OCI-LY7 (cell line): ENCODE measurements at regions not wholly inside any gene's neighbourhood (a gene's known extent, or its start where the extent isn't known, plus 50 kb on each side); places are given as distances from the start of the nearest gene placed in this dataset.

ENCODE experiments used
- BruUV-seq: library from RNA; stranded (reverse); fragments of 400-500 nt; replicated peaks from 2 replicates; lab custom pipeline; 2021; lab: Mats Ljungman, UMichigan
- CTCF ChIA-PET: fragments of 300-600 bp; sonication (Branson Sonifier 250); formaldehyde crosslinking; loops from one replicate; lab custom pipeline; 2022; ENCODE audit warnings: antibody characterized with exemption; ENCODE audit not compliant: unreplicated experiment; lab: Charles Lee
- POLR2A ChIA-PET: fragments of 300-600 bp; sonication (Branson Sonifier 250); formaldehyde crosslinking; loops from one replicate; lab custom pipeline; 2022; ENCODE audit warnings: antibody characterized with exemption; lab: Charles Lee
- DNase-seq: peaks from one replicate; pipeline ENCODE4 v3.0.0-alpha.2; 2015; ENCODE audit warnings: low spot score
- H2AFZ ChIP-seq: fragments of 200-600 bp; sonication (generic), shearing (Covaris generic); 2 replicates; pipeline ENCODE4 v1.6.1; 2014; ENCODE audit warnings: mild to moderate bottlenecking, antibody characterized with exemption, low read length, moderate library complexity
- H3K27ac ChIP-seq: fragments of 200-600 bp; sonication (generic); 2 replicates; pipeline ENCODE4 v1.5.1; 2014; ENCODE audit warnings: mixed run types, low read depth, mild to moderate bottlenecking, moderate library complexity, low read length, inconsistent platforms; ENCODE audit not compliant: poor library complexity, severe bottlenecking
- H3K36me3 ChIP-seq: fragments of 200-600 bp; sonication (generic); 2 replicates; pipeline ENCODE4 v1.6.1; 2014; ENCODE audit warnings: mild to moderate bottlenecking, antibody characterized with exemption, low read length, moderate library complexity, mixed read lengths; ENCODE audit not compliant: insufficient read depth
- H3K4me1 ChIP-seq: fragments of 200-600 bp; sonication (generic); 2 replicates; pipeline ENCODE4 v1.5.1; 2014; ENCODE audit warnings: mild to moderate bottlenecking, low read length; ENCODE audit not compliant: insufficient read depth, poor library complexity, severe bottlenecking
- H3K4me2 ChIP-seq: fragments of 200-600 bp; sonication (generic); 2 replicates; pipeline ENCODE4 v1.6.1; 2014; ENCODE audit warnings: mild to moderate bottlenecking, low read length
- H3K4me3 ChIP-seq: fragments of 200-600 bp; sonication (generic); 2 replicates; pipeline ENCODE4 v1.5.1; 2014; ENCODE audit warnings: mild to moderate bottlenecking, low read depth, low read length; ENCODE audit not compliant: poor library complexity, severe bottlenecking
- H3K79me2 ChIP-seq: fragments of 200-600 bp; sonication (generic); 2 replicates; pipeline ENCODE4 v1.6.1; 2016; ENCODE audit warnings: low read depth, mild to moderate bottlenecking, low read length, moderate library complexity, mixed read lengths; ENCODE audit not compliant: insufficient read depth
- H3K9me2 ChIP-seq: fragments of 200-600 bp; sonication (generic); 2 replicates; pipeline ENCODE4 v1.6.1; 2016; ENCODE audit warnings: mild to moderate bottlenecking, low read length, mixed read lengths; ENCODE audit not compliant: insufficient read depth
- H3K9me3 ChIP-seq: fragments of 200-600 bp; sonication (generic); 2 replicates; pipeline ENCODE4 v1.6.1; 2014; ENCODE audit warnings: mild to moderate bottlenecking, mixed run types, low read length, mixed read lengths
- H4K20me1 ChIP-seq: fragments of 200-600 bp; sonication (generic); 2 replicates; pipeline ENCODE4 v1.6.1; 2014; ENCODE audit warnings: mild to moderate bottlenecking, antibody characterized with exemption, low read length, moderate library complexity, mixed read lengths; ENCODE audit not compliant: insufficient read depth
- EZH2phosphoT487 ChIP-seq: fragments of 200-600 bp; sonication (generic); IDR thresholded peaks from 2 replicates; pipeline ENCODE4 v1.6.1; 2018; ENCODE audit warnings: low read depth, borderline replicate concordance, mild to moderate bottlenecking, mixed run types, antibody characterized with exemption, low read length, moderate library complexity, mixed read lengths
- intact Hi-C: fragments of 100-400 bp; cut with micrococcal nuclease; formaldehyde crosslinking; loops from one replicate; pipeline ENCODE4 v1.10.0; 2022; ENCODE audit not compliant: unreplicated experiment
- TF ChIP-seq, protein P1 (sequence below): fragments of 200-600 bp; sonication (generic); conservative IDR thresholded peaks from 2 replicates; pipeline ENCODE4 v1.5.1; 2014; ENCODE audit warnings: mild to moderate bottlenecking, antibody characterized with exemption, low read length, moderate library complexity, mixed read lengths

DNA sequence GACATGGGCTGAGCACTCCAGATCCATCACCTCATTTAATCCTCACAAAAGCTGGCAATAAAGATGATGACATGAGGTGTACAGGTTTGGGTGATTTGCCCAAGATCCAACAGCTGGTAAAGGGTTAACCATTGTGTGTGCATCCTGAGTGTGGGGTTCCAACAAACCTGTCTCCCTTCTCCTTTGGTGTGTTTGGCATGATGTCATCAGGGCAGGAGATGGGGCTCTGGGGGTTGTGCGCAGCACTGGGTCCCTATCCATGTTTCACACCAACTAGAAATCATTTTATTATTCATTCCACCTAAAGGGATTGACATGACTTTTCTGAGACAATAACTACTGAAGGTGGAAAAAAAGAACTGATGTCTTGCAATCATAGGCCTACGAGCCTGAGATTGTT, 452.5 kb downstream of the SIPA1L2 start:
- DNase-seq, result no peak
- CTCF ChIA-PET, result no interaction called here
- no TSS peak for BruUV-seq
- Histone ChIP-seq H3K27ac (no peak overlapping the region), H3K36me3 (no peaks in the 10 kb centered on the region), H3K79me2 (no peaks in the 10 kb centered on the region), H3K4me1 (no peaks in the 10 kb centered on the region), H3K9me2 (no peaks in the 10 kb centered on the region), H3K4me3 (no peak overlapping the region), H3K9me3 (no peaks in the 10 kb centered on the region), H4K20me1 (no peaks in the 10 kb centered on the region), H2AFZ (no peak overlapping the region), H3K4me2 (no peak overlapping the region)
- POLR2A ChIA-PET, result no interaction called here
- TF ChIP-seq, protein P1, sequence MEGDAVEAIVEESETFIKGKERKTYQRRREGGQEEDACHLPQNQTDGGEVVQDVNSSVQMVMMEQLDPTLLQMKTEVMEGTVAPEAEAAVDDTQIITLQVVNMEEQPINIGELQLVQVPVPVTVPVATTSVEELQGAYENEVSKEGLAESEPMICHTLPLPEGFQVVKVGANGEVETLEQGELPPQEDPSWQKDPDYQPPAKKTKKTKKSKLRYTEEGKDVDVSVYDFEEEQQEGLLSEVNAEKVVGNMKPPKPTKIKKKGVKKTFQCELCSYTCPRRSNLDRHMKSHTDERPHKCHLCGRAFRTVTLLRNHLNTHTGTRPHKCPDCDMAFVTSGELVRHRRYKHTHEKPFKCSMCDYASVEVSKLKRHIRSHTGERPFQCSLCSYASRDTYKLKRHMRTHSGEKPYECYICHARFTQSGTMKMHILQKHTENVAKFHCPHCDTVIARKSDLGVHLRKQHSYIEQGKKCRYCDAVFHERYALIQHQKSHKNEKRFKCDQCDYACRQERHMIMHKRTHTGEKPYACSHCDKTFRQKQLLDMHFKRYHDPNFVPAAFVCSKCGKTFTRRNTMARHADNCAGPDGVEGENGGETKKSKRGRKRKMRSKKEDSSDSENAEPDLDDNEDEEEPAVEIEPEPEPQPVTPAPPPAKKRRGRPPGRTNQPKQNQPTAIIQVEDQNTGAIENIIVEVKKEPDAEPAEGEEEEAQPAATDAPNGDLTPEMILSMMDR, result no peak
- no peak for TF ChIP-seq EZH2phosphoT487
- intact Hi-C loops, result no loop called here

DNA sequence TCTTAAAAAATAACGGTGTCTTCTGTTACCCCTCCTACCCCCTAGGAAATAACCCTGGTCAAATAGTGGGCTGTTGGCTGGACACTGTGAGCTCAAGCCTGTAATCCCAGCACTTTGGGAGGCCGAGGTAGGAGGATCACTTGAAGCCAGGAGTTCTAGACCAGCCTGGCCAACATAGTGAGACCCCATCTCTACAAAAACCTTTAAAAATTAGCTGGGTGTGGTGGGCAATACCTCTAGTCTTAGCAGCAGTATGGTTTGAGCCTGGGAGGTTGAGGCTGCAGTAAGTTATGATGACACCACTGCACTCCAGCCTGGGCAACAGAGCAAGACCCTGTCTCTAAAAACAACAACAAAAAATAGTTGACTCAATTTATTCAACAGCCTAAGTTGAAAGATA, 453.7 kb downstream of the SIPA1L2 start:
- CTCF ChIA-PET, result no interaction called here
- no TSS peak for BruUV-seq

DNA sequence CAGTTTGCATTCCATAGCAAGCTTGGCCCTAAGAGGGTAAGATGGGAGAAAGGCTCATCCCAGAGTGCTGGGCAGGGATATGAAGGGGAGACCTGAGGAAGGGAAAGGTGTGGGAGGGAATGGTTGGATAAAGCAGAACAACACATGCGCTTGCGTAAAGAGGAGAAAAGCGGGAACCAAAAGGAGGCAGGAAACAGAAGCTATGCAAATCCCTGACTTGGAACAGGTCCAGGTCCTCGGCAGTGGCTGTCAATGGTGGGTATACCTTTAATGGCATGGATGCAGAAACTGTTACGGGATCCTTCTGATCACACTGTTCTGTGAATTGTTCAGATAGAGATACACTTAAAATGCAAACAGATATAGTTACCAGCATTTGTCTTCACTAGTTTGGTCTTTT, 455.6 kb downstream of the SIPA1L2 start:
- BruUV-seq, result no TSS peak
- Histone ChIP-seq H3K4me1 (no peaks in the 10 kb centered on the region), H3K36me3 (no peaks in the 10 kb centered on the region), H3K4me2 (no peak overlapping the region), H3K27ac (no peak overlapping the region), H3K79me2 (no peaks in the 10 kb centered on the region), H3K9me2 (no peaks in the 10 kb centered on the region), H2AFZ (no peak overlapping the region), H3K9me3 (no peaks in the 10 kb centered on the region), H3K4me3 (no peak overlapping the region), H4K20me1 (no peaks in the 10 kb centered on the region)
- no peak for DNase-seq
- ChIA-PET POLR2A (interaction anchor here (1.2 kb wide), 1 partner anchor 530 kb away, joined by 4 read pairs; no protein-coding TSS in a partner anchor), CTCF (no interaction called here)
- TF ChIP-seq EZH2phosphoT487, result no peak
- TF ChIP-seq, protein P1, result no peak
- intact Hi-C loops, result no loop called here

More for the DNA sequence above, 453.7 kb downstream of the SIPA1L2 start:
- H2AFZ ChIP-seq, result no peak overlapping the region
- no peaks in the 10 kb centered on the region for H3K36me3 ChIP-seq
- H3K79me2 ChIP-seq, result no peaks in the 10 kb centered on the region
- H3K4me1 ChIP-seq, result no peaks in the 10 kb centered on the region
- no peaks in the 10 kb centered on the region for H3K9me2 ChIP-seq
- no peak overlapping the region for H3K4me3 ChIP-seq
- no peak overlapping the region for H3K4me2 ChIP-seq
- H3K9me3 ChIP-seq, result no peaks in the 10 kb centered on the region
- TF ChIP-seq, protein P1, result no peak
- TF ChIP-seq EZH2phosphoT487, result no peak
- no peak overlapping the region for H3K27ac ChIP-seq
- no peaks in the 10 kb centered on the region for H4K20me1 ChIP-seq
- intact Hi-C loops, result no loop called here
- POLR2A ChIA-PET, result no interaction called here
- DNase-seq, result no peak
